ENCODE measurements at regions not wholly inside any gene's neighbourhood (a gene's known extent, or its start where the extent isn't known, plus 50 kb on each side); places are given as distances from the start of the nearest gene placed in this dataset.
A peak's percentile ranks its signal among the peaks of the same experiment; 100 is the strongest.

DNA sequence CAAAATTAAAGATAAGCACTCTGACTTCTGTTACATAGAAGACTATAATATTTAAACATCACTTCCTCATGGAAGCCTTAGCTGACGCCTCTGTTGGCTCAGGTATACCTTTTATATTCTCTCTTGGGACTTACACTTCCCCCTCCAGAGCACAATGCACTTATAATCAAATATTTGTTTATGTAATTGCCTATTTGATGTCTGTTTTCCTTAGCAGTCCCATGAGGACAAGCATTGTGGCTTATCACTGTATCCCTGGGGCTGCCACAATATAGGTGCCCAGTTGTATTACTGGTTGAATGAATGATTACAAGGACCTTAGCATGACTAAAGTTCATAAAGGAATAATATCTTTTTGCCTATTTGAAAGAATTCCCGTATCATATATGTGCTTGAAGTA lies 186.7 kb upstream of the VGLL2 start:
- TF ChIP-seq, protein P1, sequence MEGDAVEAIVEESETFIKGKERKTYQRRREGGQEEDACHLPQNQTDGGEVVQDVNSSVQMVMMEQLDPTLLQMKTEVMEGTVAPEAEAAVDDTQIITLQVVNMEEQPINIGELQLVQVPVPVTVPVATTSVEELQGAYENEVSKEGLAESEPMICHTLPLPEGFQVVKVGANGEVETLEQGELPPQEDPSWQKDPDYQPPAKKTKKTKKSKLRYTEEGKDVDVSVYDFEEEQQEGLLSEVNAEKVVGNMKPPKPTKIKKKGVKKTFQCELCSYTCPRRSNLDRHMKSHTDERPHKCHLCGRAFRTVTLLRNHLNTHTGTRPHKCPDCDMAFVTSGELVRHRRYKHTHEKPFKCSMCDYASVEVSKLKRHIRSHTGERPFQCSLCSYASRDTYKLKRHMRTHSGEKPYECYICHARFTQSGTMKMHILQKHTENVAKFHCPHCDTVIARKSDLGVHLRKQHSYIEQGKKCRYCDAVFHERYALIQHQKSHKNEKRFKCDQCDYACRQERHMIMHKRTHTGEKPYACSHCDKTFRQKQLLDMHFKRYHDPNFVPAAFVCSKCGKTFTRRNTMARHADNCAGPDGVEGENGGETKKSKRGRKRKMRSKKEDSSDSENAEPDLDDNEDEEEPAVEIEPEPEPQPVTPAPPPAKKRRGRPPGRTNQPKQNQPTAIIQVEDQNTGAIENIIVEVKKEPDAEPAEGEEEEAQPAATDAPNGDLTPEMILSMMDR (IDR thresholded peaks at IDR 0.05; ENCODE audit: low read depth, low read length) = no peak
- Histone ChIP-seq H3K4me3 (ENCODE audit: low read depth, low read length) (no peak overlapping the region), H3K27me3 (ENCODE audit: insufficient read depth, low read depth, severe bottlenecking) (no peaks in the 10 kb centered on the region), H3K9me3 (ENCODE audit: severe bottlenecking) (no peaks in the 10 kb centered on the region), H3K27ac (no peak overlapping the region), H3K36me3 (no peaks in the 10 kb centered on the region)
- DNase-seq = no peak

DNA sequence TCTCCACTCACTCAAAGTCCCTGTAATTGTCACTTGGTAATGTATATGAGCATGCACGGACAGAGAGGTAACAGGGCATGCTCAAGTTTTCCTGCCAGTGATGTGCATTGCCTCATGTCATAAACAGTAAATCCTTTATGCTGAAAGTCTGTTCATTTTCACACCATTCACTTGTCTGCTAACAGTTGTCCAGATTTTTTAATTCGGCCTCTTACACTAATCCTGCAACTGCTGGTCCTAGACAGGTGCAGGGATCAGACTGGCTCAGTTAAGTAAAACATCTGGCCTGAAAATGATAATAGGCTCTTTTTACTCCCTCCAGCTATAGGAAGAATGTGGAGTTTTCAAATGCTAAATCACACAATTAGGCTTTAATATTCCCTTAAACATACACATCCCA lies 185.4 kb upstream of the VGLL2 start:
- TF ChIP-seq, protein P1 (IDR thresholded peaks at IDR 0.05; ENCODE audit: low read depth, low read length) = no peak

DNA sequence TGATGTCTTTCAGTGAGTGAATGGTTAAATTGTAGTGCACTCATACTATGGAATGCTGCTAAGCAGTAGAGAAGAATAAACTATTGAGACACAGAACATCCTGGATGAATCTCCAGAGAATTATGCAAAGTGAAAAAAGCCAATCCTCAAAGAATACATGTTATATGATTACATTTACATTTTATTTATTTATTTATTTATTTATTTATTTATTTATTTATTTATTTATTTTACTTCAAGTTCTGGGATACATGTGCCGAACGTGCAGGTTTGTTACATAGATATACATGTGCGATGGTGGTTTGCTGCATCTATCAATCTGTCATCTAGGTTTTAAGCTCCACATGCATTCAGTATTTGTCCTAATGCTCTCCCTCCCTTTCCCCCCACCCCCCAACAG lies 175.8 kb upstream of the VGLL2 start:
- TF ChIP-seq, protein P1 (IDR thresholded peaks at IDR 0.05; ENCODE audit: low read depth, low read length) = no peak
- no peak overlapping the region for H3K27ac ChIP-seq
- no peaks in the 10 kb centered on the region for H3K36me3 ChIP-seq
- no peaks in the 10 kb centered on the region for H3K27me3 ChIP-seq (ENCODE audit: insufficient read depth, low read depth, severe bottlenecking)
- H3K4me3 ChIP-seq (ENCODE audit: low read depth, low read length) = no peak overlapping the region
- no peaks in the 10 kb centered on the region for H3K9me3 ChIP-seq (ENCODE audit: severe bottlenecking)
- no peak for DNase-seq

More for the DNA sequence above, 185.4 kb upstream of the VGLL2 start:
- Histone ChIP-seq H3K36me3 (no peaks in the 10 kb centered on the region), H3K27ac (no peak overlapping the region; the same call in 1 of the 2 replicates), H3K4me3 (ENCODE audit: low read depth, low read length) (no peak overlapping the region), H3K27me3 (ENCODE audit: insufficient read depth, low read depth, severe bottlenecking) (no peaks in the 10 kb centered on the region), H3K9me3 (ENCODE audit: severe bottlenecking) (no peaks in the 10 kb centered on the region)
- no peak for DNase-seq

DNA sequence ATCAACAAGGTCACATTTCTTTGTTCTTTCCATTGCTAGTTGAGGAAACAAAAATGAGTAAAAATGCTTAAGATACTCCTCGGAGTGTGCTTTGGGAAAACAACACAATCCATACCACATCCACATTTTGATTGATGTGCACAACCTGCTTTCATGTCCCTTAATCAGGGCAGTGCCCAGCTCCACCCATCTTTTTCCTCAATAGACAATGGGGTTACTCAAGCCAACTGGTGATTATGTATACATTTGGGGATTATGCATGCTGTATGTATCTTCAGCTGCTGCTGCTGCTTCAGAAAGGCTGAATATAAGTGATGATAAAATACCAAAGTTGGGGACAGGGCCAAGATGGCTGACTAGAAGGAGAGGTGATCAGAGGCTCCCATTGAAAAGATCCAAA lies 155.2 kb upstream of the VGLL2 start:
- Histone ChIP-seq H3K27me3 (ENCODE audit: insufficient read depth, low read depth, severe bottlenecking) (no peaks in the 10 kb centered on the region), H3K4me3 (ENCODE audit: low read depth, low read length) (no peak overlapping the region), H3K36me3 (no peaks in the 10 kb centered on the region), H3K9me3 (ENCODE audit: severe bottlenecking) (no peaks in the 10 kb centered on the region), H3K27ac (no peak overlapping the region)
- no peak for DNase-seq
- TF ChIP-seq, protein P1 (IDR thresholded peaks at IDR 0.05; ENCODE audit: low read depth, low read length) = no peak

DNA sequence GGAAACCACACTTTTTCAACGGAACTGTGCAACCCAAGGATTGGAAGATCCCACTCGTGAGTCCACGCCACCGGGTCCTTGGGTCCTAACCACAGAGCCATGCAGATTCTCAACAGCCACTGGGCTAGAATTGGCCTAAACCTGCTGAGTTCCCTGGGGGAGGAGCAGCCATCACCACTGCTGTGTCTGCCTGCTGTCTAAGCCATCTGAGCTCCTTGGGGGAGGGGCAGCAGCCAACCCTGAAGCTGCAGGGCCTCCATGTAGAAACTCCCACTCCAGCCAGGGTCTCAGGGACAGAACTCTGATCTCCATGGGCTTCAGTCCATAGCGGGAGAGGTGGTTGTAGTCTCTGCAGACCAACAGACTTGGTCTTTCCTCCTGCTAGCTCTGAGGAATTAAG lies 154.6 kb upstream of the VGLL2 start:
- H3K36me3 ChIP-seq = no peaks in the 10 kb centered on the region
- DNase-seq = peak; percentile 44
- no peak overlapping the region for H3K4me3 ChIP-seq (ENCODE audit: low read depth, low read length)
- no peaks in the 10 kb centered on the region for H3K9me3 ChIP-seq (ENCODE audit: severe bottlenecking)
- H3K27ac ChIP-seq = no peak overlapping the region
- TF ChIP-seq, protein P1 (IDR thresholded peaks at IDR 0.05; ENCODE audit: low read depth, low read length) = no peak
- no peaks in the 10 kb centered on the region for H3K27me3 ChIP-seq (ENCODE audit: insufficient read depth, low read depth, severe bottlenecking)

DNA sequence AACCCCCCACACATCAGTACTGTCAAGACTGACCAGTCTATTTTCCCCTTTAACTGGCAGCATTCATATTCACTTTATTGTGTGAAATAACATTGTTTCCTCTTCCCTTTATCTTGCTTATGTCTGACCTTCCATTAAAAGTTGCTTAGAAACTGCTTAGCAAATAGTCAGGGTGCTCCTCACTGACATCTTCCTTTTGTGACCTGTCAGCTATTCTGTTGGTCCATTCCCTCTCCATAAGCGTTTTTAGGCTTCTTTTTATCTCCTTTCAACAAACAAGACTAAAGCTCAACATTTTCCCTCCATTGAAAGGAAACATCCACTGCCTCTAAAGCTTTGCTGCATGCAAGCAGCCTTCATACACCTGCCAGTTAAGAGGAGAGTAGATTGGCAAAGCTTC lies 147.7 kb upstream of the VGLL2 start:
- H3K9me3 ChIP-seq (ENCODE audit: severe bottlenecking) = no peaks in the 10 kb centered on the region
- TF ChIP-seq, protein P1 (IDR thresholded peaks at IDR 0.05; ENCODE audit: low read depth, low read length) = no peak
- DNase-seq = no peak
- H3K27ac ChIP-seq = no peak overlapping the region
- no peaks in the 10 kb centered on the region for H3K36me3 ChIP-seq
- H3K4me3 ChIP-seq (ENCODE audit: low read depth, low read length) = no peak overlapping the region
- no peaks in the 10 kb centered on the region for H3K27me3 ChIP-seq (ENCODE audit: insufficient read depth, low read depth, severe bottlenecking)
